ENCODE measurements at regions not wholly inside any gene's neighbourhood (a gene's known extent, or its start where the extent isn't known, plus 50 kb on each side); places are given as distances from the start of the nearest gene placed in this dataset.

DNA sequence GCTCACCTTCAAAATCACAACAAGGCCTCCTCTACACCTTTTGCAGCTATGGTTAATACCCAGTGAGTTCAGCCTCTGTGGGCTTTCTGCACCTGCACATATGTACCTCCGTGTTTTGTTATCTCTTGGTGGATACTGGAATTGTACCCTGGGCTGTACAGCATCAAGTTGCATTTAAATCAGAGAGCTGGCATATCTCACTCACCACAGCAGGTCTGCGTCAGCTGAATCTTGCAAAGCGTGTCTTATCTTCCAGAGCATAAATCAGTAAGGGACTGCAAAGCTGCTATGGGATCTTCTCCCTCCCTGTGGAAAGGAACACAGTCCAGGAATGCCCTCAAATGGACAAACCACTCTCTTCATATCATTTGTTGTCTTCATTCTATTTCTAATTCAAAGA, 1048.7 kb downstream of the UQCRFS1 start:
- Histone ChIP-seq H3K9ac (no peak overlapping the region), H4K20me1 (no peaks in the 10 kb centered on the region), H3K27ac (no peak overlapping the region), H3K27me3 (no peaks in the 10 kb centered on the region), H3K4me1 (no peaks in the 10 kb centered on the region), H3K36me3 (no peaks in the 10 kb centered on the region), H3K9me3 (no peaks in the 10 kb centered on the region; the same call in 1 of the 2 replicates), H3K4me3 (no peak overlapping the region), H3K4me2 (no peak overlapping the region)
- TF ChIP-seq Cebpa-rat (IDR thresholded peaks at IDR 0.05), result no peak

DNA sequence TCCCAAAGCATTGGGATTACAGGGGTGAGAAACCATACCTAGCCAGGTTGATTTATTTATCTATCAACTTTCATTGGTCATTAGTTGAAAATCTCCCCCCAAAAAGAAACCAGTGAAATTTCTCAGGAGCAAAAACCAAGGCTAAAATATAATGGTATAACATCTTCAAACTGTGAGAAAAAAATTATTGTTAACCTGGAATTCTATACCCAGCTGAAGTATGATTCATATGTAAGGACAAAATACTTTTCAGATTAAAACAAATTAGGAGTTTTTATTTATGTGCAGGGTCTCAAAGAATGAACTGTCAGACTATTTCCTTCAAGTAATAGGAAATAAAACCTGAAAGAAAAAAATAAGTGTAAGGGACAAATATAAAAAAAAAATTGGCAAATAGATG, 1053.9 kb downstream of the UQCRFS1 start:
- no peak for TF ChIP-seq Cebpa-rat (IDR thresholded peaks at IDR 0.05)
- Histone ChIP-seq H3K4me1 (no peaks in the 10 kb centered on the region), H3K9ac (no peak overlapping the region), H3K9me3 (peaks cover 18% of the 10 kb centered on the region; the same call in 1 of the 2 replicates), H4K20me1 (no peaks in the 10 kb centered on the region), H3K36me3 (no peaks in the 10 kb centered on the region), H3K27ac (no peak overlapping the region), H3K4me3 (no peak overlapping the region), H3K4me2 (no peak overlapping the region), H3K27me3 (no peaks in the 10 kb centered on the region)

- no peak for TF ChIP-seq Cebpa-rat (IDR thresholded peaks at IDR 0.05)
- no peak overlapping the region for H3K4me3 ChIP-seq
- no peak overlapping the region for H3K4me2 ChIP-seq
- H3K9ac ChIP-seq, result no peak overlapping the region
- H3K27me3 ChIP-seq, result no peaks in the 10 kb centered on the region
- no peaks in the 10 kb centered on the region for H3K4me1 ChIP-seq
- no peak overlapping the region for H3K27ac ChIP-seq
- H3K36me3 ChIP-seq, result no peaks in the 10 kb centered on the region
- H4K20me1 ChIP-seq, result no peaks in the 10 kb centered on the region
- H3K9me3 ChIP-seq, result peaks cover 18% of the 10 kb centered on the region; the same call in 1 of the 2 replicates
These were observed 1057.7 kb downstream of the UQCRFS1 start for GRCh38 chr19:28155265-28155664.

DNA sequence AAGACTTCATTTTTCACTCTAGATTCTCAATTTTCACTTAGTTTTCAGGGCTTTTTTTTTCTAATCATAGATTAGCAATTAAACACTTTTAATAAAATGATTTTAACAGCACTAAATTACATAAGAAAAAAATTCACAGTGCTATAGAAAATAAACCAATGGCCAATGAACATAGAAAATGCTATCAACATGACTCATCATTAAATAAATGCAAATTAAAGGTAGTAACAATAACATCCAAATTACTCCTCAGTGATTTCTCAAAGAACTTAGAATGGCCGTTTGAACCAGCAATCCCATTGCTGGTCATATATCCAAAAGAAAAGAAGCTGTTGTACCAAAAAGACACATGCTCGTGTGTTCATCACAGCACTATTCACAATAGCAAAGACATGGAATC, 1058.9 kb downstream of the UQCRFS1 start:
- Histone ChIP-seq H3K4me2 (no peak overlapping the region), H3K27ac (no peak overlapping the region)
- TF ChIP-seq Cebpa-rat (IDR thresholded peaks at IDR 0.05), result no peak

GRCh38 chr19:28153123-28153522, 1059.8 kb downstream of the UQCRFS1 start:
- no peak overlapping the region for H3K4me3 ChIP-seq
- TF ChIP-seq Cebpa-rat (IDR thresholded peaks at IDR 0.05), result no peak
- no peaks in the 10 kb centered on the region for H3K27me3 ChIP-seq
- no peaks in the 10 kb centered on the region for H4K20me1 ChIP-seq
- no peaks in the 10 kb centered on the region for H3K36me3 ChIP-seq
- H3K4me1 ChIP-seq, result peaks cover 5% of the 10 kb centered on the region; the same call in 1 of the 2 replicates
- H3K9ac ChIP-seq, result no peak overlapping the region
- H3K9me3 ChIP-seq, result peaks cover 8% of the 10 kb centered on the region; the same call in 1 of the 2 replicates
- no peak overlapping the region for H3K4me2 ChIP-seq
- no peak overlapping the region for H3K27ac ChIP-seq

More for the DNA sequence above, 1058.9 kb downstream of the UQCRFS1 start:
- H3K4me1 ChIP-seq, result no peaks in the 10 kb centered on the region
- H3K36me3 ChIP-seq, result no peaks in the 10 kb centered on the region
- no peak overlapping the region for H3K4me3 ChIP-seq
- no peaks in the 10 kb centered on the region for H4K20me1 ChIP-seq
- peaks cover 18% of the 10 kb centered on the region; the same call in 1 of the 2 replicates for H3K9me3 ChIP-seq
- H3K9ac ChIP-seq, result no peak overlapping the region
- no peaks in the 10 kb centered on the region for H3K27me3 ChIP-seq

DNA sequence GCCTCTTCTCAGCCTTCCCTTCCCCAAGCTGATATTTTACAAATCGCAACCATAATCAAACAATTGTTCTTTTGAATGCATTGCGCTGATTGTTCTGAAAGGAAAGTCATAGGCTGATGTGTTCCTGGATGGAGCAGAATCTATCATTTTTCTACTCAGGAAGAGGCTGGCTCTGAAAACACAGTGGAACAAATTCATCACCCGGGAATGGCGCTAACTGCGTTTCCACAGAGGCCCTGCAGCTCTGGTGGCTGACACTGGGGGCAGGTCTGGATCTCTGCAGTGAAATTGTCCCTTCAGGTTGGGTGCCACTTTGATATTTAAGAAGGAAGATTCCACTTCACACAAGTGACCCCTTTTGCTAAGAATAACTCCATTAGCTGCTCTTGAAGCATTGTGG, 1060.8 kb downstream of the UQCRFS1 start:
- H3K4me2 ChIP-seq, result no peak overlapping the region
- H4K20me1 ChIP-seq, result no peaks in the 10 kb centered on the region
- H3K4me1 ChIP-seq, result peaks cover 5% of the 10 kb centered on the region; the same call in 1 of the 2 replicates
- H3K27me3 ChIP-seq, result no peaks in the 10 kb centered on the region
- TF ChIP-seq Cebpa-rat (IDR thresholded peaks at IDR 0.05), result no peak
- no peak overlapping the region for H3K9ac ChIP-seq
- H3K36me3 ChIP-seq, result no peaks in the 10 kb centered on the region
- no peak overlapping the region for H3K27ac ChIP-seq
- no peak overlapping the region for H3K4me3 ChIP-seq
- H3K9me3 ChIP-seq, result no peaks in the 10 kb centered on the region

DNA sequence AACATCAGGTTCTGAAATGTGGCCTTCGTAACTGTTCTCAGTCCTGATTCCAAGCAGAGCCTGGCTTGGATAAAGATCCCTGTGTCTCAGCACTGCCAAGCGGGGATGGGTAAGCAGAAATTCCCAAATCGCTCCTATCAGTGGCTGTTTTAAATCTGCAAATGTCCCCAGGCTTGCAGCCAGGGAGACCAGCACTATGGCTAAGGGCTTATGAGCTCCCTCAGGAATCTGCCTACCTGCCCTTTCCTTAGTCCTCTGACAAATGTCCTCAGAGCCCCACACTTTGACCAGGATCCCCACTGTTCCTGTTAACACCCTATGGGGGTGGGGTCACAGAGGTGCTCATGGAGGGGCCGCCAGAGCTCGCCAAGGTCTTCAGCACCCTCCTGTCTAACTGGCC, 1062.8 kb downstream of the UQCRFS1 start:
- peaks cover 5% of the 10 kb centered on the region; the same call in 1 of the 2 replicates for H3K4me1 ChIP-seq
- H3K9me3 ChIP-seq, result no peaks in the 10 kb centered on the region
- no peaks in the 10 kb centered on the region for H3K36me3 ChIP-seq
- no peak overlapping the region for H3K4me2 ChIP-seq
- no peak overlapping the region for H3K4me3 ChIP-seq
- no peak for TF ChIP-seq Cebpa-rat (IDR thresholded peaks at IDR 0.05)
- no peak overlapping the region for H3K27ac ChIP-seq
- no peak overlapping the region for H3K9ac ChIP-seq
- no peaks in the 10 kb centered on the region for H3K27me3 ChIP-seq
- no peaks in the 10 kb centered on the region for H4K20me1 ChIP-seq

GRCh38 chr19:28148554-28148953, 1064.4 kb downstream of the UQCRFS1 start:
- Histone ChIP-seq H3K4me1 (peaks cover 5% of the 10 kb centered on the region; the same call in 1 of the 2 replicates), H4K20me1 (no peaks in the 10 kb centered on the region), H3K36me3 (no peaks in the 10 kb centered on the region), H3K4me2 (no peak overlapping the region), H3K9ac (no peak overlapping the region), H3K9me3 (no peaks in the 10 kb centered on the region), H3K27me3 (no peaks in the 10 kb centered on the region), H3K27ac (no peak overlapping the region), H3K4me3 (no peak overlapping the region)
- TF ChIP-seq Cebpa-rat (IDR thresholded peaks at IDR 0.05), result no peak

GRCh38 chr19:28142258-28142657, 1070.7 kb downstream of the UQCRFS1 start:
- H3K4me2 ChIP-seq, result no peak overlapping the region
- no peaks in the 10 kb centered on the region for H3K27me3 ChIP-seq
- TF ChIP-seq Cebpa-rat (IDR thresholded peaks at IDR 0.05), result no peak
- no peak overlapping the region for H3K4me3 ChIP-seq
- H3K4me1 ChIP-seq, result no peaks in the 10 kb centered on the region
- no peaks in the 10 kb centered on the region for H3K9me3 ChIP-seq
- no peaks in the 10 kb centered on the region for H4K20me1 ChIP-seq
- no peak overlapping the region for H3K9ac ChIP-seq
- no peak overlapping the region for H3K27ac ChIP-seq
- H3K36me3 ChIP-seq, result no peaks in the 10 kb centered on the region

GRCh38 chr19:28140201-28140600, 1072.8 kb downstream of the UQCRFS1 start:
- no peak for TF ChIP-seq Cebpa-rat (IDR thresholded peaks at IDR 0.05)
- Histone ChIP-seq H3K4me2 (no peak overlapping the region), H3K4me3 (no peak overlapping the region), H3K36me3 (no peaks in the 10 kb centered on the region), H3K9ac (no peak overlapping the region), H3K27ac (no peak overlapping the region), H3K9me3 (no peaks in the 10 kb centered on the region), H3K27me3 (no peaks in the 10 kb centered on the region), H3K4me1 (no peaks in the 10 kb centered on the region), H4K20me1 (no peaks in the 10 kb centered on the region)

GRCh38 chr19:28137772-28138171, 1075.2 kb downstream of the UQCRFS1 start:
- no peak overlapping the region for H3K9ac ChIP-seq
- no peak overlapping the region for H3K4me3 ChIP-seq
- no peaks in the 10 kb centered on the region for H3K36me3 ChIP-seq
- no peak overlapping the region for H3K27ac ChIP-seq
- no peaks in the 10 kb centered on the region for H3K27me3 ChIP-seq
- no peaks in the 10 kb centered on the region for H3K4me1 ChIP-seq
- no peaks in the 10 kb centered on the region for H4K20me1 ChIP-seq
- no peak for TF ChIP-seq Cebpa-rat (IDR thresholded peaks at IDR 0.05)
- no peaks in the 10 kb centered on the region for H3K9me3 ChIP-seq
- H3K4me2 ChIP-seq, result no peak overlapping the region
